ENCODE measurements at regions not wholly inside any gene's neighbourhood (a gene's known extent, or its start where the extent isn't known, plus 50 kb on each side); places are given as distances from the start of the nearest gene placed in this dataset.

GRCh38 chr5:2166979-2167377 lies 284.3 kb upstream of the IRX4 start:
- Histone ChIP-seq H3K27ac (no peak overlapping the region), H3K4me3 (no peak overlapping the region), H3K27me3 (peaks cover 0 to 5% (median 0%) of the 10 kb centered on the region in 3 donors), H3K9me3 (no peaks in the 10 kb centered on the region), H3K36me3 (no peaks in the 10 kb centered on the region), H3K4me1 (no peaks in the 10 kb centered on the region)
- in situ Hi-C loops (cut with MboI; ENCODE audit: low sequenced_read_pairs in 4 of 4), result no loop called here
- intact Hi-C loops (cut with DNase I; ENCODE audit: low total_unique reads), result no loop called here
- DNase-seq (no peak), ATAC-seq (no peak)
- TF ChIP-seq CTCF (IDR thresholded peaks at IDR 0.05 in 4 of 5, conservative IDR thresholded peaks at IDR 0.05 in 1 of 5) (no peak), POLR2A (IDR thresholded peaks at IDR 0.05) (no peak)

- H3K27ac ChIP-seq, result no peak overlapping the region
- TF ChIP-seq POLR2A (IDR thresholded peaks at IDR 0.05), result no peak
- no peak for TF ChIP-seq CTCF (IDR thresholded peaks at IDR 0.05 in 4 of 5, conservative IDR thresholded peaks at IDR 0.05 in 1 of 5)
- intact Hi-C loops (cut with DNase I; ENCODE audit: low total_unique reads) (no loop called here), in situ Hi-C loops (cut with MboI; ENCODE audit: low sequenced_read_pairs in 4 of 4) (no loop called here)
- DNase-seq (no peak), ATAC-seq (no peak)
- H3K36me3 ChIP-seq, result no peaks in the 10 kb centered on the region
- H3K4me3 ChIP-seq, result no peak overlapping the region
- H3K4me1 ChIP-seq, result no peaks in the 10 kb centered on the region
- H3K9me3 ChIP-seq, result no peaks in the 10 kb centered on the region
- peaks cover 0 to 5% (median 0%) of the 10 kb centered on the region in 3 donors for H3K27me3 ChIP-seq
Observed at GRCh38 chr5:2166306-2166978, 283.7 kb upstream of the IRX4 start.

- in situ Hi-C loops (cut with MboI; ENCODE audit: low sequenced_read_pairs in 4 of 4), result no loop called here
- Histone ChIP-seq H3K9me3 (no peaks in the 10 kb centered on the region), H3K4me3 (no peak overlapping the region), H3K27me3 (peaks cover 0 to 5% (median 0%) of the 10 kb centered on the region in 3 donors), H3K4me1 (no peaks in the 10 kb centered on the region), H3K36me3 (no peaks in the 10 kb centered on the region), H3K27ac (no peak overlapping the region)
- DNase-seq, result no peak
- ATAC-seq, result no peak
- intact Hi-C loops (cut with DNase I; ENCODE audit: low total_unique reads), result no loop called here
- TF ChIP-seq POLR2A (IDR thresholded peaks at IDR 0.05) (no peak), CTCF (IDR thresholded peaks at IDR 0.05 in 4 of 5, conservative IDR thresholded peaks at IDR 0.05 in 1 of 5) (no peak)
Observed at GRCh38 chr5:2165615-2166305, 283.0 kb upstream of the IRX4 start.

GRCh38 chr5:2165203-2165602 lies 282.5 kb upstream of the IRX4 start:
- H3K27me3 ChIP-seq, result peaks cover 0 to 5% (median 0%) of the 10 kb centered on the region in 3 donors
- intact Hi-C loops (cut with DNase I; ENCODE audit: low total_unique reads) (no loop called here), in situ Hi-C loops (cut with MboI; ENCODE audit: low sequenced_read_pairs in 4 of 4) (no loop called here)
- no peak overlapping the region for H3K4me3 ChIP-seq
- TF ChIP-seq POLR2A (IDR thresholded peaks at IDR 0.05) (no peak), CTCF (IDR thresholded peaks at IDR 0.05 in 4 of 5, conservative IDR thresholded peaks at IDR 0.05 in 1 of 5) (no peak)
- no peak for DNase-seq
- no peak for ATAC-seq
- H3K4me1 ChIP-seq, result no peaks in the 10 kb centered on the region
- no peak overlapping the region for H3K27ac ChIP-seq
- H3K36me3 ChIP-seq, result no peaks in the 10 kb centered on the region
- no peaks in the 10 kb centered on the region for H3K9me3 ChIP-seq
